Left renal pelvis (tissue), 4 donors: ENCODE measurements at regions not wholly inside any gene's neighbourhood (a gene's known extent, or its start where the extent isn't known, plus 50 kb on each side); places are given as distances from the start of the nearest gene placed in this dataset.

ENCODE experiments used
- DNase-seq, 4 donors: peaks; one replicate each; pipeline ENCODE4 v3.0.0-alpha.2; 2013; ENCODE audit warnings: low read depth in 4 of 4, low spot score in 3 of 4

DNA sequence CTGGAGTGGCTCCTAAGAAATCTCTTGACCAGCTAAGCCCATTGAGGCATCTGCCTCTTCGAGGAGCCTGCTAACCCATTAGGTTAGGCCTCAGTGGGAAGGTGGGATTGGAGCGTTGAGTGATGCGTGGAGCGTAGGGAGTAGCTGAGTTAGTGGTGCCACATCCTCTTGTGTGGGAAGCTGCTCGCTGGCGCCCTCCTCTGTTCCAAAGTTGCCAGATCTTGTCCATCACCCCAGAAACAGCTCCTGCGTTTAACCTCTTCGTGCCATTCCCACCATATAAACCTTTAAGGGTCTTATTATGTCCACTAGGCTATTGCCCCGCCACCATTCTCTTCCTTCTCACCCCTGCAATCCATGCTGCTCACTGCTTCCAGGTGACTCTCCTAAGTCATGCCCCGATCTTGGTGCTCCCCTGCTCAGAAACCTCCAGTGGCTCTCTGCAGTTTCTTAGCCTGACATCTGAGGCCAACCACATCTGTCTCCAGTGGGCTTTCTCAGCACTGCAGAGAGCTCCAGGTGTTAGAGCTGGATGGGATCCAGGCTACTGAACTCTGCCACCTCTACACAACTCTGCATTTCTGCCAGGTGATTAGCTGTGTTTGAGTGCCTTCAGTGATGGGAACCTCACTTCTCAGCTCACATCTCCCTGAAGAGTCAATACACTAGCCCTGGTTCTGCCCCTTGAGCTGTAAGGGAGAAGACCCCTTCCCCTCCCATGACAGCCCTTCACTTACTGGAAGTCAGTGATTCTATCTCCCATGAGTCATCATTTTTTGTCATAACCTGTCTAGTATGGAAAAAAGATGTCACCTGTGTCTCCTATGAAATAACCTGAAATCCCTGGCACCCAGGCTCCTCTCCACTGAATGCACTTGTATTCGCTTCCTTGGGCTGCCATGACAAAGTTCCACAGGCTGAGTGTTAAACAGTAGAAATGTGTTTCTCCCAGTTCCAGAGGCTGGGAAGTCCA lies 65.0 kb upstream of the FGFR2 start:
- DNase-seq: no peak

DNA sequence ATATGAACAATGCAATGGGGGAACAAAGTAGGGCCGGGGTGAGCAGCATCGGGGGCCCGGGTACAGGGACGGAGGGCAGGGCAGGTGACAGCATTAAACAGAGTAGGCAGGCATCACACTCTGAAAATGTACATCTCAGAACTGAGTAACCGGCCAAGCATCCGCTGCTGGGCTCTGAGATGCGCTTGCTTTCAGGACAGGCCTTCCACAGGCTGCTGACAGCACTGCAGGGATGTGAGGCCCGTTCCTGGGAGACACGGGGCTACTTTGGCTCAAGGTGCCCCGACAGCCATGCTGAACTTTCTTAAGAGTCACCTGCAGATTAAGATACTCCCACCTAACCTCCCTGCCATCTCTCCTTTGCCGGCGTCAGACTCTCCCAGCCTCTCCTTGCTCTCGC lies 64.3 kb upstream of the FGFR2 start:
- DNase-seq: no peak

DNA sequence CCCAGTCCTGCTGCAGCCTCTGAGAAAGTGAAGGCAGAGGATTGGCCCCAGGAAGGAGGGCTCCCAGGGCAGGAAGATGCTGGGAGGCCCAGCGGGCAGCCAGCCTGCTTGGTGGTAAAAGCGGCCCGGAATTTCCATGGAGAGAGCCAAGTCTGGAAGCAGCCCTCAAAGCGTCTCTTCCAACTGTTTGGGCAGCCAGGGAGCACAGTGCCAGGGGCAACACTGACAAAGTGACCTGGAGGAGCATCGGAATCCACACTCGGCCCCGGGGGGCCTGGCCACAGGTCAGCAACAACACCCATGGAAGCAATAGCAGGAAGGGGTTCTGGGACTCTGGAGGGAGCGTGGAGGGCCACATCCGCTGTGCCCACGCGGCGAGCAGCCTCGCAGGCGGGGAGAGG lies 63.2 kb upstream of the FGFR2 start:
- no peak for DNase-seq

DNA sequence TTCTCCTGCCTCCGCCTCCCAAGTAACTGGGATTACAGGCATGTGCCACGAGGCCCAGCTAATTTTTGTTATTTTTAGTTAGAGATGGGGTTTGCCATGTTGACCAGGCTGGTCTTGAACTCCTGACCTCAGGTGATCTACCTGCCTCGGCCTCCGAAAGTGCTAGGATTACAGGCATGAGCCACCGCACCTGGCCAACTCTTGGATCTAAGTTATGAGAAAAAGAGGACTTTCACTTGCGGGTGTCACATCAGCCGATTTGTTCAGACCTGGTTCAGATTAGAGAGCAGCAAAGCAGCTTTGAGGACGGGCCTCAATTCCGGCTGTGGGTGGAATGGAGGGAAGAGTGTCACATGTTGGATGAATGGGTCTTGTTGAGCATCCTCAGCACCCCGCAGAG lies 61.0 kb upstream of the FGFR2 start:
- no peak for DNase-seq

DNA sequence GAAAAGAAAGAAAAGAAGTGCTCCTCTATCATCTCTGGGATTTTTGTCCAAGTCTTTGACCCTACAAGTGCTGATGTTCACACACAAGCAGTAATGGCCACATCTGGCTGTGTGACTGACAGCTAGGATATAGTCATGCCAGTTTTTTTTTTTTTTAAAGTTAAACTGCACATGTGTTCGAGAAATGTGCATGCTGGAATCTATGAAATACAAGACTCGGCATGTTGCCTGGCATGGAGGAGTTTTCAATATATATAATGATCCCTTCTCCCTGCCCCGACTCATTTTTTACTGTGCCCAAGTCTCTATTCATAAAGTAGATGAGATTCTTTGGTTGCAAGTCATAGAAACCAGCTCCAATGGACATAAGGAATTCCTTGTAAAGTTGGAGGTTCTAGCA lies 60.4 kb upstream of the FGFR2 start:
- DNase-seq: no peak

DNA sequence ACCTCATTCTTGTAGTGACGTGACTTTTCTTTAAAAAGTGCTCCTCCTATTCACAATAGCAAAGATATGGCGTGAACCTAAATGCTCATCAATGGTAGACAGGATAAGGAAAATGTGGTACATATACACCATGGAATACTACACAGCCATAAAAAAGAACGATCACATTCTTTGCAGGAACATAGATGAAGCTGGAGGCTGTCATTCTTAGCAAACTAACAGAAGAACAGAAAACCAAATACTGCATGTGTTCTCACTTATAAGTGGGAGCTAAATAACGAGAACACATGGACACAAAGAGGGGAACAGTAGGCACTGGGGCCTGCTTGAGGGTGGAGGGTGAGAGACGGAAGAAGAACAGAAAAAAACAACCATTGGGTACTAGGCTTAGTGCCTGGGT lies 59.9 kb upstream of the FGFR2 start:
- DNase-seq: no peak

DNA sequence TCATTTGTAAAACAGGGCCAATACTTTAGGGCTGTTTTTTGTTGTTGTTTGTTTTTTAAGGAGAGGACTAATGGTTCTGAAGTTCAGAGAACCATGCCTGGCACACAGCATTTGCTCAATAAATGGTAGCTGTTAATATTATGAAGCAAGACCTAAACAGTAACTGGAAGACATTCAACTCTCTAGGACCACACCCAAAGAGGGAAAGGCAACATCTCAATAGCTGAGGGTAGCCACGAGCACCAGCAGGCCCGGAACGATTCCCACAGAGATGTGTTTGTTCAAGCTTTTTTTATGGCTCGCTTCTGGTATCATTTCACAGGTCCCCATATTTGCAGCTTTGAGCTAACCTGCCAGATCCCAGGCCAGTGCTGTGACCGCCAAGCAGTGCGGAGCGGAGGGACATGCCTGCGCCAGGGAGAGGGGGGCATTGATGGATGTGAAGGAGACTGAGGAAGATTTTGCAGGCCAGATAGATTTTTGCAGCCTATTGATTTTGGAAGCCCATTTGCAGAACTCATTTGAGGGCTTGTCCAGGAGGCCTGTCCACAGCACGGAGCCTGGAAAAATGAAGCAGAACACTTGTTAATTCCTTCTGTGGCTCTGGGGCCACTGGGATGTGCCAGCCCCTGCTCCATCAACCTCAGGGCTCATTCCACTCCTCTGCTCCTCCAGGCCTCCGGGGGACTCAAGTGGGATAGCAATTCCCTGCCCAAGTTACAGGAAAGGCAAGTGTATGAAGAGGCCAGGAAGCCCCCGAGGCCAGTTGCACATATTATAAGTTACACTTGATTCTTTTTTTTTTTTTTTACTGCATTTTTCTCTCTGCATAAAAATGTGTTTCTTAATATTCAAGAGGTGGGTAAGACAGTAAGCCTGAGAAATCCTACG lies 57.3 kb upstream of the FGFR2 start:
- DNase-seq: no peak

DNA sequence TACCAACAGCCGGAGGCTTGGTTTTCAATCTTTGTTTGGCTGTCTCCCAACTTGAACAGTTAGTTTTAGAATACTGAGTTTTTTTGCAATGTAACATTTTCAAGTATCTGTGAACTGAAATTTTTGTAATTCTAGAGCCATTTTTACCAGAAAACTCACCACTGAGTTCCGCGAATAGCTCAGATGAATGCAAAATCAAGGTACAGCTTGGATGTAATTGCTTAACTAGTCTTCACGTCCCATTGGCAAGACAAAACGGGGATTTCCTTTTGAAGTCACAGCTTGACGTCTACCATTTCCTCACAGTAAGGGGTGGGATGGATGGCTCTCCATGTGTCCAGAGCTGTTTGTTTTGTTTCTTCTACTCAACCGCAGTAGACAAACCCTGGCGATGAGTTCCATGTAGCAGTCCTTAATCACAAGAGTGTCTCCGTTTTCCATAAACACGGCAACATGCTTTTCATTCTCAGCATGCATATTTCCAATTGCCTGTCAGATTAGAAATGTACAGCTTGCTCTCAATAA lies 55.8 kb upstream of the FGFR2 start:
- no peak for DNase-seq

DNA sequence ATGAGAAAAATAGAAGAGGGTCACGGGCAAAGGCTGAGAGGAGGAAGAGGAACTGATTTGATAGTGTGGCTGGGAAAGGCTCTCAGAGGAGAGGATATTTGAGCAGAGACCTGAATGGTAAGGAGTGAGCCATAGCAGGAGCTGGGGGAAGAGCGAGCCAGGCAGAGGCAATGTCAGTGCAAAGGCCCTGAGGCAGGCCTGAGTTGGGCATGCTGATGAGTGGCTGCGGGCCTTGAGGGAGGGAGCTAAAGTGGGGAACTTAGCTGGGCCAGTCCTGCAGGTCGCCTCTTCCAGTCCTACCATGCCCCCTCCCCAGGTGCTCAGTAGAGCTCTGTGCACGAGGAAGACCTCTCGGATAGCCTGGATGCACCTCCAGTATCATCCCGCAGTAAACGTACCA lies 55.4 kb upstream of the FGFR2 start:
- DNase-seq: no peak

DNA sequence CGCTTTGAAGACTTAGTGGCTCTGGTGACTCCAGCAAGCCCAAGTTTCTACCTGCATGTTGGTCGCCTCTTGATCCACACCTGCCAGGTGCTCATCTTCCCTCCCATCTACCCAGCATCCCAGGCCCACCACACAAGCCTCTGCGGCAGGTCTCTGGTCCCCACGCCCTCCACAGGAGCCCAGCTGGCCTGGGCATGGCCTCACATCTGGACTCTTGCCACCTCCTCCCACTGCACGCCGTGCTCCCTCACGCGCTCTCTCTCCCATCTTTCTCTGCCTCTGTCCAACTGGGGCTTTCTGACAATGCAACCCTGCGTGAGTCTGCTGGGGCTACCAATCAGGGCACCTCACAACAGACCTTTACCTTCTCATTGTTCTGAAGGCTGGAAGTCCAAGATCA lies 50.2 kb upstream of the FGFR2 start:
- no peak for DNase-seq

DNA sequence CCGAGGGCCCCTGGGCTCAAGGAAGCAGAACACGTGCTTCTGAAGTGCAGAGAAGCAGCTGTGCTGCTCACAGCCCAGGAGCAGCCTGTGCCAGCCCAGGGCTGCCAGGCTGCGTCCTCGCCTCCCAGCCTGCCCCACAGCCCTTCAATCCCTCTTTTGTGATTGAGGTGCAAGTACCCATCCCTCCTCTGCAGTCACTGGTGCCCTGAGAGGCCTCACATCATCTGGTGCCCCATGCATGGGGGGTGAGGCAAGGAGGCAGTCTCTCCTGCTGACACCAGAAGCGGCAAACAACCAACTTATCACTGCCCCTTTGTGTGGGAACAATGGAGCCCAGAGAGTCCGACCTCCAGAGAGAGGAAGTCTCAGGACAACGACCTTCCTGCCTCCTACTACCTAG lies 49.8 kb upstream of the FGFR2 start:
- no peak for DNase-seq
